ENCODE measurements at regions not wholly inside any gene's neighbourhood (a gene's known extent, or its start where the extent isn't known, plus 50 kb on each side); places are given as distances from the start of the nearest gene placed in this dataset.

DNA sequence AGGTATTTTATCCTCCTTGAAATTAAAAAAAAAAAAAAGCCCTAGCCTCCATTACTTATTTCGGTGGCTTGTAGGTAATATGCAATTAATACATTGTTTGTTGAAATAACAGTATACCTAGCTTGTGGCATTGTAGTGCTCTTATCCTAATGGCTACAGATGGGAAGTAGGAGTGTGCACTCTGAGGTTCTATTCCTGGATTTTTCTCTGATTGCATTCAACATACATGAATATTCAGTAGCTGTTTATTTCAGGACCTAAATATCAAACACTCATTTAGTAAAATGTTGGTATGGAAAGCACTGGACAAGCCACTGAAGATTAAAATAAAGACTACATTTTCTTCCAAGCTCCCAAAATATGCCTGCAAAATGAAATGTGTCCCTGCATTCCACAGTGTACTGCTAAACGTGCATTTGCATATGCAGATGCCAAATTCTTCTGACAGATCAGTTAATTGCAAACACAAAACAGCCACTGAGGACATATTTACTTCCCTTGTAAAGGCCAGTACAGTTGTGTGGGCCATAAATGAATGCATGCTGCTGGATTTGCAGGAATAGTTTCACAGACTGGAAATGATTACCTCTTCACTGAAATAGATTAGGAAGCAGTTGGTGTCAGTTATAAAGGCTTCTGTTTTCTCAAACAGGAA lies 826.1 kb downstream of the PRELID2 start:
- TF ChIP-seq, protein P1, sequence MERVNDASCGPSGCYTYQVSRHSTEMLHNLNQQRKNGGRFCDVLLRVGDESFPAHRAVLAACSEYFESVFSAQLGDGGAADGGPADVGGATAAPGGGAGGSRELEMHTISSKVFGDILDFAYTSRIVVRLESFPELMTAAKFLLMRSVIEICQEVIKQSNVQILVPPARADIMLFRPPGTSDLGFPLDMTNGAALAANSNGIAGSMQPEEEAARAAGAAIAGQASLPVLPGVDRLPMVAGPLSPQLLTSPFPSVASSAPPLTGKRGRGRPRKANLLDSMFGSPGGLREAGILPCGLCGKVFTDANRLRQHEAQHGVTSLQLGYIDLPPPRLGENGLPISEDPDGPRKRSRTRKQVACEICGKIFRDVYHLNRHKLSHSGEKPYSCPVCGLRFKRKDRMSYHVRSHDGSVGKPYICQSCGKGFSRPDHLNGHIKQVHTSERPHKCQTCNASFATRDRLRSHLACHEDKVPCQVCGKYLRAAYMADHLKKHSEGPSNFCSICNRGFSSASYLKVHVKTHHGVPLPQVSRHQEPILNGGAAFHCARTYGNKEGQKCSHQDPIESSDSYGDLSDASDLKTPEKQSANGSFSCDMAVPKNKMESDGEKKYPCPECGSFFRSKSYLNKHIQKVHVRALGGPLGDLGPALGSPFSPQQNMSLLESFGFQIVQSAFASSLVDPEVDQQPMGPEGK (CRISPR knock-in tag; IDR thresholded peaks at IDR 0.05; ENCODE audit: borderline replicate concordance): no peak
- TF ChIP-seq ZFP30 (CRISPR knock-in tag; IDR thresholded peaks at IDR 0.05) (no peak), ZNF70 (CRISPR knock-in tag; IDR thresholded peaks at IDR 0.05) (no peak), ZNF565 (CRISPR knock-in tag; conservative IDR thresholded peaks at IDR 0.05; ENCODE audit: low read depth) (no peak), TOX (CRISPR knock-in tag; IDR thresholded peaks at IDR 0.05; ENCODE audit: borderline replicate concordance) (no peak), ZFP3 (CRISPR knock-in tag; IDR thresholded peaks at IDR 0.05) (no peak), TCF4 (CRISPR knock-in tag; IDR thresholded peaks at IDR 0.05; ENCODE audit: borderline replicate concordance) (no peak)
